Keratinocyte (primary cell): ENCODE measurements at regions not wholly inside any gene's neighbourhood (a gene's known extent, or its start where the extent isn't known, plus 50 kb on each side); places are given as distances from the start of the nearest gene placed in this dataset.
"Not testable (repeated sequence)": the region's sequence is repeated elsewhere in the genome, so short reads cannot be mapped to it uniquely, and the experiment has no call there.

Source experiments
- DNase-seq: peaks from one replicate; pipeline ENCODE4 v3.0.0-alpha.2; 2011; ENCODE audit warnings: low read depth, missing footprints, low spot score
- FAIRE-seq: peaks from 2 replicates; lab custom pipeline; 2011; peaks lifted over from hg19 to GRCh38; lab: Jason Lieb, UNC
- H2AFZ ChIP-seq: 2 replicates; pipeline ENCODE4 v1.6.0; 2012; ENCODE audit warnings: low read length, control low read depth, inconsistent platforms; ENCODE audit not compliant: control insufficient read depth
- H3K27ac ChIP-seq: 2 replicates; pipeline ENCODE4 v1.5.1; 2011; ENCODE audit warnings: low read length; ENCODE audit not compliant: control insufficient read depth, insufficient read depth
- H3K27me3 ChIP-seq: 3 replicates; pipeline ENCODE4 v1.6.0; 2011; ENCODE audit warnings: low read length; ENCODE audit not compliant: control insufficient read depth, insufficient read depth; ENCODE audit errors: extremely low read depth
- H3K36me3 ChIP-seq, 2 experiments: 2 replicates in 1 of 2; 3 replicates in 1 of 2; pipeline ENCODE4 v1.5.1; 2011; ENCODE audit warnings: low read length in 2 of 2, mild to moderate bottlenecking in 1 of 2; ENCODE audit not compliant: control insufficient read depth in 2 of 2, insufficient read depth in 2 of 2; ENCODE audit errors: extremely low read depth in 1 of 2
- H3K4me1 ChIP-seq: 3 replicates; pipeline ENCODE4 v1.5.1; 2011; ENCODE audit warnings: low read length; ENCODE audit not compliant: control insufficient read depth, insufficient read depth; ENCODE audit errors: extremely low read depth
- H3K4me2 ChIP-seq: 3 replicates; pipeline ENCODE4 v1.6.0; 2011; ENCODE audit warnings: low read depth, low read length; ENCODE audit not compliant: control insufficient read depth, insufficient read depth; ENCODE audit errors: extremely low read depth
- H3K4me3 ChIP-seq, 3 experiments: fragments of 200-600 bp in 1 of 3; sonication (generic) in 1 of 3; 2 replicates in 2 of 3; 3 replicates in 1 of 3; pipeline ENCODE4 v1.5.1; 2011 to 2016; ENCODE audit warnings: low read length in 3 of 3, mild to moderate bottlenecking in 3 of 3, control low read depth in 2 of 3, inconsistent platforms in 1 of 3, low read depth in 1 of 3, mixed read lengths in 1 of 3, mixed run types in 1 of 3, moderate library complexity in 1 of 3; ENCODE audit not compliant: control insufficient read depth in 2 of 3, insufficient read depth in 2 of 3; ENCODE audit errors: extremely low read depth in 1 of 3
- H3K79me2 ChIP-seq: 2 replicates; pipeline ENCODE4 v1.6.0; 2012; ENCODE audit warnings: low read length; ENCODE audit not compliant: control insufficient read depth, insufficient read depth
- H3K9ac ChIP-seq: 3 replicates; pipeline ENCODE4 v1.6.0; 2011; ENCODE audit warnings: low read length; ENCODE audit not compliant: control insufficient read depth, insufficient read depth; ENCODE audit errors: extremely low read depth
- H3K9me1 ChIP-seq: 3 replicates; pipeline ENCODE4 v1.6.0; 2011; ENCODE audit warnings: low read length; ENCODE audit not compliant: control insufficient read depth, insufficient read depth; ENCODE audit errors: extremely low read depth
- H3K9me3 ChIP-seq: 2 replicates; pipeline ENCODE4 v1.5.1; 2012; ENCODE audit warnings: low read depth, low read length; ENCODE audit not compliant: control insufficient read depth
- H4K20me1 ChIP-seq: 3 replicates; pipeline ENCODE4 v1.6.0; 2011; ENCODE audit warnings: low read length; ENCODE audit not compliant: control insufficient read depth, insufficient read depth; ENCODE audit errors: extremely low read depth
- CTCF ChIP-seq, 3 experiments: IDR thresholded peaks in 1 of 3; conservative IDR thresholded peaks in 1 of 3; optimal IDR thresholded peaks in 1 of 3; 2 replicates in 2 of 3; 3 replicates in 1 of 3; pipeline versions ENCODE3 to v1.5.1; 2011; ENCODE audit warnings: low read length in 3 of 3, mild to moderate bottlenecking in 3 of 3, moderate library complexity in 2 of 3, control low read depth in 1 of 3, inconsistent platforms in 1 of 3; ENCODE audit not compliant: insufficient read depth in 2 of 3; ENCODE audit errors: extremely low read depth in 1 of 3
- EZH2 ChIP-seq: IDR thresholded peaks from one replicate; pipeline ENCODE4 v1.6.1; 2012; ENCODE audit warnings: inconsistent platforms, mild to moderate bottlenecking, low read length, moderate library complexity
- dilution Hi-C: fragments of 300-500 bp; cut with MboI; formaldehyde crosslinking; loops from one replicate; pipeline ENCODE4 v1.7.0; 2020; ENCODE audit warnings: low sequenced_read_pairs; ENCODE audit not compliant: extremely low pct_ligation_motif_present

GRCh38 chr6:68186870-68187269 lies 448.2 kb upstream of the ADGRB3 start:
- H3K4me3 ChIP-seq, result no peak overlapping the region
- no peaks in the 10 kb centered on the region for H3K27me3 ChIP-seq
- dilution Hi-C loops, result no loop called here
- TF ChIP-seq EZH2, result no peak
- TF ChIP-seq CTCF (optimal IDR thresholded peaks at IDR 0.05 in 1 of 3, IDR thresholded peaks at IDR 0.05 in 1 of 3, conservative IDR thresholded peaks at IDR 0.05 in 1 of 3; ENCODE audit: extremely low read depth in 1 of 3, insufficient read depth in 2 of 3, low read length in 3 of 3), result no peak
- no peaks in the 10 kb centered on the region for H3K9me3 ChIP-seq
- no peak for DNase-seq
- no peak overlapping the region for H3K4me2 ChIP-seq
- H3K4me1 ChIP-seq, result no peaks in the 10 kb centered on the region
- H4K20me1 ChIP-seq, result no peaks in the 10 kb centered on the region
- no peak overlapping the region for H2AFZ ChIP-seq
- H3K27ac ChIP-seq, result no peak overlapping the region
- no peaks in the 10 kb centered on the region for H3K79me2 ChIP-seq
- no peak overlapping the region for H3K9ac ChIP-seq
- H3K36me3 ChIP-seq, result no peaks in the 10 kb centered on the region
- FAIRE-seq, result no peak
- H3K9me1 ChIP-seq, result no peaks in the 10 kb centered on the region

GRCh38 chr6:68182386-68182785 lies 452.7 kb upstream of the ADGRB3 start:
- TF ChIP-seq CTCF (optimal IDR thresholded peaks at IDR 0.05 in 1 of 3, IDR thresholded peaks at IDR 0.05 in 1 of 3, conservative IDR thresholded peaks at IDR 0.05 in 1 of 3; ENCODE audit: extremely low read depth in 1 of 3, insufficient read depth in 2 of 3, low read length in 3 of 3) (no peak), EZH2 (no peak)
- Histone ChIP-seq H2AFZ (no peak overlapping the region), H4K20me1 (no peaks in the 10 kb centered on the region), H3K9me1 (no peaks in the 10 kb centered on the region), H3K4me3 (no peak overlapping the region), H3K36me3 (no peaks in the 10 kb centered on the region), H3K4me2 (no peak overlapping the region), H3K27ac (no peak overlapping the region), H3K9ac (no peak overlapping the region), H3K79me2 (no peaks in the 10 kb centered on the region), H3K27me3 (no peaks in the 10 kb centered on the region), H3K9me3 (peaks cover 3% of the 10 kb centered on the region), H3K4me1 (no peaks in the 10 kb centered on the region)
- dilution Hi-C loops, result no loop called here
- no peak for DNase-seq
- FAIRE-seq, result no peak

- H3K4me2 ChIP-seq, H3K27ac ChIP-seq, H2AFZ ChIP-seq, H4K20me1 ChIP-seq, H3K9me3 ChIP-seq, dilution Hi-C loops, H3K9ac ChIP-seq, H3K36me3 ChIP-seq, H3K4me3 ChIP-seq, DNase-seq, H3K27me3 ChIP-seq, FAIRE-seq, H3K9me1 ChIP-seq, H3K79me2 ChIP-seq, H3K4me1 ChIP-seq: not testable (repeated sequence)
Measured at GRCh38 chr6:68181027-68181426, 454.1 kb upstream of the ADGRB3 start.
